ENCODE measurements at regions not wholly inside any gene's neighbourhood (a gene's known extent, or its start where the extent isn't known, plus 50 kb on each side); places are given as distances from the start of the nearest gene placed in this dataset.

- DNase-seq (ENCODE audit: low spot score), result no peak
- no peak for TF ChIP-seq CTCF (IDR thresholded peaks at IDR 0.05; ENCODE audit: extremely low read depth, missing control alignments)
Observed at GRCh38 chr6:165186041-165186440, 123.4 kb downstream of the C6orf118 start.

- no peak for TF ChIP-seq CTCF (IDR thresholded peaks at IDR 0.05; ENCODE audit: extremely low read depth, missing control alignments)
- no peak for DNase-seq (ENCODE audit: low spot score)
Observed at GRCh38 chr6:165184192-165184979, 125.0 kb downstream of the C6orf118 start.

- TF ChIP-seq CTCF (IDR thresholded peaks at IDR 0.05; ENCODE audit: extremely low read depth, missing control alignments), result no peak
- DNase-seq (ENCODE audit: low spot score), result no peak
Observed at GRCh38 chr6:165183496-165184140, 125.8 kb downstream of the C6orf118 start.

- no peak for DNase-seq (ENCODE audit: low spot score)
- TF ChIP-seq CTCF (IDR thresholded peaks at IDR 0.05; ENCODE audit: extremely low read depth, missing control alignments), result no peak
Observed at GRCh38 chr6:165183071-165183470, 126.3 kb downstream of the C6orf118 start.

GRCh38 chr6:165181951-165182414 is 127.4 kb downstream of the C6orf118 start:
- TF ChIP-seq CTCF (IDR thresholded peaks at IDR 0.05; ENCODE audit: extremely low read depth, missing control alignments), result no peak
- DNase-seq (ENCODE audit: low spot score), result no peak

- no peak for TF ChIP-seq CTCF (IDR thresholded peaks at IDR 0.05; ENCODE audit: extremely low read depth, missing control alignments)
- DNase-seq (ENCODE audit: low spot score), result no peak
Observed at GRCh38 chr6:165178056-165178455, 131.3 kb downstream of the C6orf118 start.

- TF ChIP-seq CTCF (IDR thresholded peaks at IDR 0.05; ENCODE audit: extremely low read depth, missing control alignments), result no peak
- DNase-seq (ENCODE audit: low spot score), result no peak
Observed at GRCh38 chr6:165173484-165173883, 135.9 kb downstream of the C6orf118 start.

All from GM20000 (cell line).